ENCODE measurements at regions not wholly inside any gene's neighbourhood (a gene's known extent, or its start where the extent isn't known, plus 50 kb on each side); places are given as distances from the start of the nearest gene placed in this dataset.

DNA sequence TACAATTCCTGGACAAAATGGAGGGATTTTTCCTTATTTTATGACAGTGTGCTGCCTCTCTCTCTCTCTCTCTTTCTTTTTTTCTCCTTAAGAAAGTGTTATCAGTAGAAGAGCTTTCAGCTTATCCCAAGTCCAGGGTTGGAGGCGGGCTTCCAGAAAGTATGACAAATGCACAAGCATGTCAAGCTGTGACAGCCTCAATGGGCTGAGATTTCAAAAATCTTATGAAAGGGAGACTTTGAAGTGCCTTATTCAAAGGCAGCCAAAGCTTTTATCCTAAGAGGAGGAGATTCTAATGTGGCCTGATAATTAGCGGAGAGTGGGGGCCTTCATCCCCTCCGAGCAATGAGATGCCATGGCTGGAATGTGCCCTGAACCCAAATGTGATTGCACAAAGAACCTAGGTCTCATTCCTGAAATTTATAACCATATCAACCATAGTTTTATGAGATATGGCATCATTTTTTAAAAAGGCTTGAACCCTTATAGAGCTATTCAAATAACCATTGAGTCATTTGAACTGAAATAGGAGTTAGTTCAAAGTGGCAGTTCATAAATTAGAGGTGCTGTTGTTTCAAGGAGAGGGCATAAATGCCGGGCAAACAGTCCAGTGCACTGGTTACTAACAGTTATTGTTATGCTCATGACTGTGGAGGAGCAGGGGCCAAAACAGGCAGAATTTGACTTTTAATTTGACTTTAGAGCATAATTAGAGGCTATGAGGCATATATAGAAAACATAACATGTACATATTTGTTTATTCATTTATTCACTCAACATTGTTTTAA lies 261.6 kb upstream of the THRB start:
- DNase-seq, result no peak

DNA sequence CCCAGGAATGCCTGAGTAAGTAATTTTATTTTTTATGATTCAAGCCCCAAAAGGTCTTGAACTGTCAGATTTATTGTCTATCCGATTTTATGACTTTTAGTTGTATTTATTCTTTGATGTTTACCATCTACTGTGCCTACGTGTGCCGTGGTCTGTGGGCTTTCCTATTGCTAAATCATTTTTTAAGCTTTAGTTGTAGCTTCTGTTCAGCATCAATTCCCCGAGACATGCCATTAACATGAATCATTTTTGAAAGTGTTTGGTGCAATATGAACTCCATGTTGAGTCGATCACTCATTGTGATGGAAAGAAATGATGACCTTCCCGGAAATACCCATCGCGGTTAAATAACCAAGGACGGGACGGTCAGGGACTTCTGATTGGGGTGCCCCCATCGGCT lies 268.7 kb upstream of the THRB start:
- no peak for DNase-seq

- no peak for DNase-seq
These were observed 269.7 kb upstream of the THRB start for GRCh38 chr3:24764236-24764915.

GRCh38 chr3:24765399-24765798 lies 270.7 kb upstream of the THRB start:
- DNase-seq, result no peak

DNA sequence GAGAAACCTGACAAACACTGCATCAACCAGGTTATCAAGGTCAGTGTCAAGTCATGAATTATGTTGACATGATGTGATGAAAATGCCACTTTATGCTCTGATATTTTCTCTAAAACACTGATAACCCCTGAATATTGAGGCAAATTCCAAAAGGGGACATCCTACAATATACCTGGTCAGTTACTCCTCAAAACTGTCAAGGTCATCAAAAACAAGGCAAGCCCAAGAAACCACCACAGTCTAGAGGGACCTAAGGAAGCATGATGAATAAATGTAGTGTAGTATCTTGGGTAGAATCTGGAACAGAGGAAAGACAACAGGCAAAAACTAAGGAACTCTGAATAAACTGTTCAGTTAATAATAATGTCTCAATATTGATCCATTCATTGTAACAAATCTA lies 275.3 kb upstream of the THRB start:
- DNase-seq, result no peak

DNA sequence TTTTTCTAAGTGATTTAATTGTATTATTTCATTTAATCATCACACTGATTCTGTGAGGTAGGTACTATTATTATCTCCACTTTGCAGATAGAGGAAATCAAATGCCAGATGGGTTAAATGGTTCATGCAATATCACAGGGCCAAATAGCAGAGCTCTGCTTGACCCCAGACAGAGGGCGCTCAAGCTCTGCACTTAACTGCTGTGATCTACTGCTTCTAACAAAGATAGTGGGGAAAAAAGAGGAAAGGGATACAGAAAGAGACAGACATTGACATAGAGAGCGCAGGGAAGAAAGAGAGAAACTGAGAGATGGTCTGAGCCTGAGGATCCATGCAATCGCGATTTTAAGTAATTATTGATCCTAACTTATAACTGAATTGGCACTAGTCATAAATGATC lies 279.1 kb upstream of the THRB start:
- peak in 41 of 51 donors; percentile 0 to 70 (median 16) for DNase-seq

DNA sequence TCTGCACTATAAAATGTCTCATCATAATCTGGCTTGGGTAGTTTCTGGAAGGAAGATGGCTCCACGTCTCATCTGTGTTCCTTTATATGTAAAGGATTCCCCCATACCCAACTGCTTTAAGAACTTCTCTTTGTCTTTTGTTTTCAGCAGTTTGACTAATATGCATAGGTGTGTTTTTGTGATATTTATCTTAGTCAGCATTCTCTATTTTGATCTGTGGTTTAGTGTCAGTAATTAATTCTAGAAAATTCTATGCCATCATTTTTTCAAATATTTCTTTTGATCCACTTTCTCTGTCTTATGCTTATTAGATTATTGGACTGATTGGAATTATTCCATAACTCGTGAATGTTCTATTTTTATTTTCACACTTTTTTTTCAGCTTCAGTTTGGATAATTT lies 286.3 kb upstream of the THRB start:
- no peak for DNase-seq

- no peak for DNase-seq
These were observed 286.8 kb upstream of the THRB start for GRCh38 chr3:24781454-24781853.

GRCh38 chr3:24793896-24794295 lies 299.2 kb upstream of the THRB start:
- DNase-seq, result no peak

DNA sequence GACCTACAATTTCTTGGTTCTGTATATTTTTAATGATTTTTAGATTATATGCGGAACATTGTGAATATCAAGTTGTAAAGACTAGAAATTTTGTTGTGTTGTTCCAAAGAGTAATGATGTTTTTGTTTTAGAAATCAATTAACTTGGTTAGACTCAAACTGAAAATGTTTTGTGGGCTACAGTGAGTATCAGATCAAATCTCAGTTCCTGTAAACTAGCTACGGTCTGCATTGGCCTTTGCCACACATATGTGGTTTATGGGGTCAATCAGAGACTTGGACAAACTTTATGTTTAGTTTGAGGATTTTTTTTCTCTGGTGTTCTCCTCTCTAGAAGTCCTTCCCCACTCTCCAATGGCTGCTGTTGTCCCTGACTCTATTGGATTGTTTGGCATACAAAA lies 308.0 kb upstream of the THRB start:
- DNase-seq, result no peak

- DNase-seq, result no peak
These were observed 309.4 kb upstream of the THRB start for GRCh38 chr3:24804095-24804494.

GRCh38 chr3:24810881-24811280 lies 316.2 kb upstream of the THRB start:
- DNase-seq, result peak in 24 of 51 donors; percentile 0 to 51 (median 20)

GRCh38 chr3:24812116-24812515 lies 317.5 kb upstream of the THRB start:
- DNase-seq, result no peak

- no peak for DNase-seq
These were observed 323.4 kb upstream of the THRB start for GRCh38 chr3:24818055-24818454.

DNA sequence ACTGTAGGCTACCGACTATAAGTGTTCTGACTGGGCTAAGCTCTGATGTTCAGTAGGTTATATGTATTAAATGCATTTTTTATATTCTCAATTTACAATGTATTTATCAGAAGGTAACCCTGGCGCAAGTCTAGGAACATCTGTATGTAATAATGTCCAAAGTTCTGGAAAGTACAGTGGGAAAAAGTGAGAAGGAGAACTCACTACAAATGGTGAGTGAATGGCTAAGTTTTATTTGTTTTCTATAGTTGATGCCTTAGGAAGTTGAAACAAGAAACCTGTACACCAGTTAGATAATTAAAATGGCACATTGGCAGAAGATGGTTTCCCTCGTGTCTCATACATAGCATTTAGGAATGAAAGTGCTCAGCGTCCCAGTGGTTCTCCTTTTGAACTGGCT lies 333.4 kb upstream of the THRB start:
- DNase-seq, result no peak

GRCh38 chr3:24828551-24828950 lies 333.9 kb upstream of the THRB start:
- no peak for DNase-seq

DNA sequence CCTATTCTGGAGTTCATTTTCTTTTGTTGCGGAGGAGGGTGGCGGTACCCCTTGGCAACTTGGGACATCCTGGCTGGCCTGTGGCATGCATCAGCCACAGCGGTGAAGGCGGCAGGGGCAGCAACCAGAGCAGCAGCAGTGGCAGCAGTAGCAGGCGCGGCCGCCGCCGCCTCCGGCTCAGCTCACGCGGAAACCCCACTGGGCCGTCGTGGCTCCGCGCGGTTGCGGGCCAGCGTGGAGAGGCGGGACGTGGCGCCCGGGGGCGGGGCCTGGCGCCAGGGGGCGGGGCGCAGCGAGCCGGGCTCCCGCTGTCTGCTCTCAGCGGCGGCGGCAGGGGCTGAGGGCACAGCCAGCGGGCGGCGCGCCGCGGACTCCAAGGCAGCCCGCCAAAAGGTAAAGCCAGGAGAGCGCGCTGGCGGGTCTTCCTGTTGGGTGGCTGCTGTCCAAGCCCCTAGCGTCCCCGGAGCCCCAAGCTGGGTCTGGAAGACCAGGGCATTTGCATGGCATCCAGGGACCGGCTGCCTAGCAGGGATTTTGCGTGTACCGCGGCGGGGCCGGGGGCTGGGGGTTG lies 334.4 kb upstream of the THRB start:
- peak in 36 of 51 donors; percentile 3 to 68 (median 36) for DNase-seq

- peak in 10 of 51 donors; percentile 0 to 42 (median 10) for DNase-seq
These were observed 335.1 kb upstream of the THRB start for GRCh38 chr3:24829629-24830229.

DNA sequence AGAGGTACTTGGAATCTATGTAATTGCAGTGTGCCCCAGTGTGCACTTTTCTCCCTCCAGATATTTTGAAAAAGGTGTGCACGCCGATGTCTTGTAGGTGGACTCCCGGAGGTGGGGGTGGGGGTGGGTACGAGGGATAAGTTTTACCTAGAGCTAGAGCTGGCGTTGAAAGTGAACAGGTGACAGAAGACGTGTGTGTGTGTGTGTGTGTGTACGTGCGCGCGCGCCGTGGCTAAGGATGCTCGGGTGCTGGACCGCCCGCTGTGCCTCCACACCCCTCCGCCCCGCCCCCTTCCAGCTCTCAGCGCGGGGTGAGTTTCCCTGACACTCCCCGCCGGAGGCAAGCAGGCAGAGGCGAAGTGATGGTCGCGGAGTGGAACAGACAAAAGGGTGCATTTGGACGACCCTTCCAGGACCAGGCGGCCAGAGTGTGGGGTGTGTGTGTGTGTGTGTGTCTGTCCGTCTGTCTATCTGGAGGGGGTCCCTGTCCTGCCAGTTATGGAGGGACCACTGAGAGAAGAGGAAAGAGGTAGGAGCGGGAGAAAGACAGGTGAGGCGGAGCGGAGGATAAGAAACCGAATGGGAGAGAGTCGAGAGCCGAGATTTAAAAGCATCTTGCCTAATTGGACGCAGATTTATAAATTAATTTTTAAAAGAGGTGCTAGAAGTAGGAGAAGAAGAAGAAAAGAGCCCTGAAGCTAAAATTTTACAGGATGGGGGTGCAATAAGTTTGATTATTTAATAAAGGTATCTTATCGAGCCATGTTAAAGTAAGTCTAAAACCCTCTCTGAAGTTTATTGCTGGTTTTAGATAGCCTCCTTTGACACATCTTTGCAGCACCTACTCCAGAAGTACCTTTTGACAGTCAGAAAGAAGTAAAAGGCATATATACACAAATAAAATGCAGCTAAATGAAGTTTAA lies 335.8 kb upstream of the THRB start:
- DNase-seq, result peak in 11 of 51 donors; percentile 3 to 44 (median 7)

DNA sequence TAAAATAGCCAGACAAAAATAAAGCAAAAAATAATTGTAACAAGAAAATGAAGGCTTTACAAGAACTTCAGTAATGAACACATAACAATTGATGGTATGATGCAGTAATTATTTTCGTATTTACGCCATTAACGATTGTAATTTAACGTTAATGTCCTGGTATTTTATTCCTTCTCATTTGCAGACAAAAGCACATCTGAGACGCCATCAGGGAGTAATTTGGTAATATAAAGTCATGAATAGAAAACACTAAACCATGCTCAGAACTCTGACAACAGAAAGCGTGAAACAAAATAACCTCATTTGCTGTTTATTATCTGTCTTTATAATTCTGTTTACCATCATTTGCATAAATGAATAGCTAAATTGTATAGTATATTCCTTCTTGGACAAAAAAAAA lies 336.6 kb upstream of the THRB start:
- DNase-seq, result no peak

- DNase-seq, result no peak
These were observed 338.2 kb upstream of the THRB start for GRCh38 chr3:24832891-24833290.
